GM18909 (cell line): ENCODE measurements at regions not wholly inside any gene's neighbourhood (a gene's known extent, or its start where the extent isn't known, plus 50 kb on each side); places are given as distances from the start of the nearest gene placed in this dataset.

Source experiments
- ATAC-seq: cut with Tn5 transposase; IDR thresholded peaks from one replicate; pipeline ENCODE4 v1.9.1; 2021; ENCODE audit warnings: mild to moderate bottlenecking; ENCODE audit not compliant: unreplicated experiment, poor library complexity

- ATAC-seq: no peak
Measured at GRCh38 chr4:37741564-37741963, 55.4 kb upstream of the RELL1 start.

- ATAC-seq: no peak
Measured at GRCh38 chr4:37740546-37740945, 54.4 kb upstream of the RELL1 start.

GRCh38 chr4:37737466-37737865 lies 51.3 kb upstream of the RELL1 start:
- ATAC-seq: no peak
